SKM-1 treated with dmso at 0.1 percent for 144 hours (cell line): ENCODE measurements at regions not wholly inside any gene's neighbourhood (a gene's known extent, or its start where the extent isn't known, plus 50 kb on each side); places are given as distances from the start of the nearest gene placed in this dataset.
"Not testable (repeated sequence)": the region's sequence is repeated elsewhere in the genome, so short reads cannot be mapped to it uniquely, and the experiment has no call there.

Experiments used
- DNase-seq: peaks from one replicate; lab custom pipeline; 2025; ENCODE audit not compliant: unreplicated experiment; lab: John Stamatoyannopoulos, UW

GRCh38 chr2:95685513-95685912 is 93.7 kb downstream of the TRIM43 start:
- DNase-seq, result no peak

GRCh38 chr2:95686056-95686825 is 94.4 kb downstream of the TRIM43 start:
- DNase-seq, result not testable (repeated sequence)

GRCh38 chr2:95687852-95688251 is 96.1 kb downstream of the TRIM43 start:
- DNase-seq, result not testable (repeated sequence)

- not testable (repeated sequence) for DNase-seq
These were observed 99.4 kb downstream of the TRIM43 start for GRCh38 chr2:95691210-95691609.

GRCh38 chr2:95693071-95693846 is 101.5 kb downstream of the TRIM43 start:
- DNase-seq, result not testable (repeated sequence)

- DNase-seq, result no peak
These were observed 103.8 kb downstream of the TRIM43 start for GRCh38 chr2:95695613-95696012.

GRCh38 chr2:95698146-95698545 is 106.3 kb downstream of the TRIM43 start:
- DNase-seq, result no peak

GRCh38 chr2:95699201-95700184 is 107.7 kb downstream of the TRIM43 start:
- DNase-seq, result not testable (repeated sequence)

- peak; percentile 89 for DNase-seq
These were observed 108.7 kb downstream of the TRIM43 start for GRCh38 chr2:95700519-95700918.

- DNase-seq, result no peak
These were observed 110.7 kb downstream of the TRIM43 start for GRCh38 chr2:95702471-95702870.

- DNase-seq, result not testable (repeated sequence)
These were observed 115.4 kb downstream of the TRIM43 start for GRCh38 chr2:95707161-95707560.

- no peak for DNase-seq
These were observed 116.0 kb downstream of the TRIM43 start for GRCh38 chr2:95707837-95708236.

- no peak for DNase-seq
These were observed 118.0 kb downstream of the TRIM43 start for GRCh38 chr2:95709831-95710230.

- peak; percentile 45 for DNase-seq
These were observed 121.8 kb downstream of the TRIM43 start for GRCh38 chr2:95713470-95714177.

GRCh38 chr2:95714398-95714797 is 122.6 kb downstream of the TRIM43 start:
- DNase-seq, result not testable (repeated sequence)

- no peak for DNase-seq
These were observed 127.8 kb downstream of the TRIM43 start for GRCh38 chr2:95719473-95720060.

- no peak for DNase-seq
These were observed 129.9 kb downstream of the TRIM43 start for GRCh38 chr2:95721726-95722125.

GRCh38 chr2:95722131-95722697 is 130.4 kb downstream of the TRIM43 start:
- no peak for DNase-seq

- DNase-seq, result not testable (repeated sequence)
These were observed 131.9 kb downstream of the TRIM43 start for GRCh38 chr2:95723627-95724210.
